Psoas muscle (tissue), 7 donors: ENCODE measurements at regions not wholly inside any gene's neighbourhood (a gene's known extent, or its start where the extent isn't known, plus 50 kb on each side); places are given as distances from the start of the nearest gene placed in this dataset.

Experiments used
- ATAC-seq, 4 donors: fragments of 200-7000 bp; cut with Tn5 transposase; one replicate each; pipeline ENCODE4 v1.9.1; 2020; ENCODE audit warnings: moderate library complexity in 3 of 4, mild to moderate bottlenecking in 2 of 4
- DNase-seq, 2 donors: peaks; one replicate each; pipeline ENCODE4 v3.0.0-alpha.2; 2020
- H3K27ac ChIP-seq: fragments of 200-600 bp; one replicate; pipeline ENCODE4 v1.8.0; 2022
- H3K27me3 ChIP-seq, 3 donors: fragments of 200-600 bp in 1 of 3; one replicate each; pipeline versions ENCODE4 v1.6.1 to v1.8.0; 2013 to 2022; ENCODE audit warnings: low read length in 2 of 3, mild to moderate bottlenecking in 2 of 3, moderate library complexity in 1 of 3; ENCODE audit not compliant: insufficient read depth in 3 of 3
- H3K36me3 ChIP-seq, 2 donors: fragments of 200-600 bp in 1 of 2; one replicate each; pipeline versions ENCODE4 v1.6.1 to v1.8.0; 2013 to 2022; ENCODE audit warnings: low read depth in 1 of 2, mild to moderate bottlenecking in 1 of 2, moderate library complexity in 1 of 2; ENCODE audit not compliant: insufficient read depth in 1 of 2
- H3K4me1 ChIP-seq: fragments of 200-600 bp; one replicate; pipeline ENCODE4 v1.8.0; 2022
- H3K4me3 ChIP-seq: fragments of 200-600 bp; one replicate; pipeline ENCODE4 v1.8.0; 2022; ENCODE audit warnings: mild to moderate bottlenecking
- H3K9me3 ChIP-seq: fragments of 200-600 bp; one replicate; pipeline ENCODE4 v1.8.0; 2022
- CTCF ChIP-seq: fragments of 200-600 bp; IDR thresholded peaks from one replicate; pipeline ENCODE4 v1.8.0; 2022; ENCODE audit warnings: antibody characterized with exemption
- WGBS, 3 donors: extraction: QIAGEN DNeasy Blood & Tissue Kit; methylation state at CpG; one replicate each; pipeline versions ENCODE4 v1.1.6 to v1.1.7; 2013; 5-methylcytosine and 5-hydroxymethylcytosine counted together
- intact Hi-C, 2 donors: fragments of 100-400 bp; cut with DNase I; formaldehyde crosslinking; loops; one replicate each; pipeline versions ENCODE4 v1.11.0 to v1.14.2; 2022
- donor health status: healthy with polysubstance abuse.
- donor health status: DM: no; HTN: no; CAD: no; lungs with moderate emphysema.
- donor health status: Bipolar disorder and iron deficiency.
- donor health status: healthy.
- donor health status: DM: yes; HTN: yes; CAD: no.
- donor health status: DM: no; HTN: no; CAD: no.
- donor health status: DM: yes; HTN: yes; CAD: no.

- intact Hi-C loops: no loop called here
- no peak for TF ChIP-seq CTCF
- H3K27me3 ChIP-seq: peaks cover 0 to 2% (median 0%) of the 10 kb centered on the region in 3 donors
- no peaks in the 10 kb centered on the region for H3K36me3 ChIP-seq
- ATAC-seq (no peak), DNase-seq (no peak)
- 18 to 26% (median 18%) methylated on average over 5 of the region's 5 CpGs for WGBS, 3 donors
- H3K4me3 ChIP-seq: no peak overlapping the region
- no peaks in the 10 kb centered on the region for H3K4me1 ChIP-seq
- no peak overlapping the region for H3K27ac ChIP-seq
- H3K9me3 ChIP-seq: no peaks in the 10 kb centered on the region
Observed at GRCh38 chr20:6870559-6870958, 103.1 kb downstream of the BMP2 start.

- Histone ChIP-seq H3K27me3 (no peaks in the 10 kb centered on the region), H3K4me3 (no peak overlapping the region), H3K27ac (no peak overlapping the region), H3K36me3 (no peaks in the 10 kb centered on the region), H3K4me1 (no peaks in the 10 kb centered on the region), H3K9me3 (no peaks in the 10 kb centered on the region)
- intact Hi-C loops: no loop called here
- WGBS, 3 donors: 43 to 62% (median 59%) methylated on average over 1 of the region's 1 CpG
- TF ChIP-seq CTCF: no peak
- DNase-seq: no peak
- no peak for ATAC-seq
Observed at GRCh38 chr20:6877633-6878032, 110.1 kb downstream of the BMP2 start.

- H3K27me3 ChIP-seq: no peaks in the 10 kb centered on the region
- ATAC-seq: no peak
- H3K27ac ChIP-seq: no peak overlapping the region
- H3K4me1 ChIP-seq: no peaks in the 10 kb centered on the region
- intact Hi-C loops: no loop called here
- H3K9me3 ChIP-seq: no peaks in the 10 kb centered on the region
- 47 to 61% (median 50%) methylated on average over 4 of the region's 4 CpGs for WGBS, 3 donors
- no peaks in the 10 kb centered on the region for H3K36me3 ChIP-seq
- no peak overlapping the region for H3K4me3 ChIP-seq
- no peak for TF ChIP-seq CTCF
- no peak for DNase-seq
Observed at GRCh38 chr20:6882561-6883291, 115.2 kb downstream of the BMP2 start.

GRCh38 chr20:6884114-6884513, 116.6 kb downstream of the BMP2 start:
- intact Hi-C loops: no loop called here

More at GRCh38 chr20:6884114-6884513, 116.6 kb downstream of the BMP2 start:
- Histone ChIP-seq H3K4me3 (no peak overlapping the region), H3K36me3 (no peaks in the 10 kb centered on the region), H3K27ac (no peak overlapping the region), H3K4me1 (no peaks in the 10 kb centered on the region), H3K27me3 (no peaks in the 10 kb centered on the region), H3K9me3 (no peaks in the 10 kb centered on the region)
- 41 to 73% (median 48%) methylated on average over 1 of the region's 1 CpG for WGBS, 3 donors
- no peak for TF ChIP-seq CTCF
- no peak for DNase-seq
- ATAC-seq: no peak
